Fibroblast of villous mesenchyme (primary cell): ENCODE measurements at regions not wholly inside any gene's neighbourhood (a gene's known extent, or its start where the extent isn't known, plus 50 kb on each side); places are given as distances from the start of the nearest gene placed in this dataset. TPM values are rescaled to one million over a fixed set of nuclear protein-coding genes. Genes with fewer than 3 reads are reported as not detected.
A peak's percentile ranks its signal among the peaks of the same experiment; 100 is the strongest.

Experiments
- DNase-seq: peaks from one replicate; pipeline ENCODE4 v3.0.0-alpha.2; 2010; ENCODE audit warnings: low read depth
- H3K4me3 ChIP-seq: 2 replicates; pipeline ENCODE4 v1.5.1; 2011; ENCODE audit warnings: low read depth, mild to moderate bottlenecking, low read length
- CTCF ChIP-seq: IDR thresholded peaks from 2 replicates; pipeline ENCODE4 v1.5.1; 2012; ENCODE audit warnings: low read depth, mild to moderate bottlenecking, low read length; ENCODE audit not compliant: insufficient read depth
- small RNA-seq: library from RNA; depleted of rRNA; stranded (forward); fragments of <200 nt; gene quantifications from one replicate; pipeline ENCODE3, GENCODE V24; 2012

GRCh38 chr17:62126292-62126691 lies 61.2 kb upstream of the MED13 start:
- DNase-seq, result no peak
- H3K4me3 ChIP-seq, result no peak overlapping the region
- TF ChIP-seq CTCF, result no peak

DNA sequence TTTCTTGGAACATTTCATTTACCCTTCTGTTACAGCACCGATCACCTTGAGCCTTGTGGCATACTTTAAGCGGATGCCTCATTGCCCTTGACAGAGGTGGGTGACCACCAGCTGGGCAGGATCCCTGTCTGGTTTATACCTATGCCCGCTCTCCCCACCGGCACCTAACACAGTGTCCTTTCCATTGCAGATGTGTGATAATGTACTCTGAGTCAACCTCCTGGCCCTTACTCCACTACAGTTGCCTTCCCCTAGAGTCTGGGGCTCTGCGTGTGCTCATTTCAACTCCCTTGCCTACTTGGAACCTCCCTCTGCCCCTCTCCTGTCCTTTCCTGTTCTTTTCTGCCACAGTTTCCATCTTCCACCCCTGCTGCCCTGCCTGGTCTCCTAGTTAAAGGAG lies 60.2 kb upstream of the MED13 start:
- no peak for DNase-seq
- H3K4me3 ChIP-seq, result no peak overlapping the region
- TF ChIP-seq CTCF, result no peak

DNA sequence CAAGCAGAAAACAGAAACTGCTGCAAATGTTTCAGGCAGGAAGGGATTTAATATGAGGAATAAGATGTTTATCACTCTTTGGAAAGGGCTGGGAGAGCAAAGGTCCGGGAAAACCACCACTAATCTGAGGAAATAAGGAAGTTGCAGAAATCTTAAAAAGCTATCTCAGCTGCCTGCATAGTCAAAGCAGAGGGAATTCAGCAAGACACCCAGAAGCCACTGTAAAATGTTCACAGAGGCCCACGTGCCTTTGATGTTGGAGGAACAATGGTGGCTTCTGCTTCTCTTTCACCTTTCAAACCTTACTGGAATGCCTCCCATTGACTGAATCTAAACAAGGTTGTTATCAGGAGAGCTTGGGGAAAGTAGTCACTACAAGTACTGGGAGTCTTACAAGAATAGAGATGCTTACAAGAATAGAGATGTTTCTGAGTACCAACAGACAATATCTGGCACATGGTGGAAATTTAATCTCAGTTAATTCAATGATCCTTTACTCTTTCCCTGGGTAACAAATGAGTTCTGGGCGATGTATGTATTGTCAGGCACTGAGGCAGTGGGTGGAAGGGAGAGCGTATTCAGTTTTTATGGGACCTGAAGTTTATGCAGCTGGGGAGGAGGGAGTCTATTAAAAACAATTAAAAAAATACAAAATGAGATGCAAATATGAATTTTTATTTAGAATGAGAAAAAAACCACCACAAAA lies 56.1 kb upstream of the MED13 start:
- TF ChIP-seq CTCF, result no peak

DNA sequence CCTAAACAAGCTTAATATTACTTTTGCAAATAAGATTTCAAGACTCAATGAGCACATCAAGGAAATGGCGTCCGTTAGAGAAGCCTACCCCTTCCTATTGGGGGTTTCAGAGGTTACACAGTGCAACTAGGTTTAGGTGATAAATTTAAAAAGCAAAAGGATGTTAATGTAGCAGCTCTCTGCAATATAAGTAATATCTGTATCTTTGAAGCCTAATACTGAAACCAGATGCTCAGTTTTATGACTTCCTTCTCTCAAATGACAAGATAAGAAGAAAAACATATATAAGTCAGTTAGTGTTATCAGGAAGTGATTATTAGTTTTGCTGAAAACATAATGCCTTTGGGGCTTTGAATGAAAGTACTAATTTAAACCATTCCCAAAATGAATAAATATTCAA lies 54.3 kb upstream of the MED13 start:
- peak; percentile 11 for DNase-seq
- H3K4me3 ChIP-seq, result no peak overlapping the region
- no peak for TF ChIP-seq CTCF

More for the DNA sequence above, 56.1 kb upstream of the MED13 start:
- no peak for DNase-seq
- H3K4me3 ChIP-seq, result no peak overlapping the region

Small RNA genes in the stretch of these regions (small RNA-seq; reads per million reads assigned to genes)
- gene RF00019, result not detected
